ENCODE measurements at regions not wholly inside any gene's neighbourhood (a gene's known extent, or its start where the extent isn't known, plus 50 kb on each side); places are given as distances from the start of the nearest gene placed in this dataset.
"Not testable (repeated sequence)": the region's sequence is repeated elsewhere in the genome, so short reads cannot be mapped to it uniquely, and the experiment has no call there.

DNA sequence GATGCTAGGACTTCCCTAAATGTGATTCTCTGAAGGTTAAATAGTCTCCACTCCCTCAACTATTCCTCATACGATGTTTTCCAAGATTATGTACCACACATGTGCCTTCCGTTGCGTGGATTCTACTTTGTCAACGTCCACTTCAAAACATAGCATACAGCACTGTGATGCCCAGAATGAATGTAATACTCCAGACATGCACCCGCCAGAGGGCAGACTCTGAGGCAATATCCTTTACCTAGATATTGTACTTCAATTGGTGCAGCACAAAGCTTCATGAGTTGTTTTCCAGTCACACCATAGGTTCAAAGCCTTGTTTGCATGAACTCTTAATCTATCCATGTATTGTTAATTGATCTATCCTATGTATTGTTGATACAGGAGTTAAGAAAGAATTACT lies 201.0 kb upstream of the NABP1 start:
- no peak for DNase-seq

DNA sequence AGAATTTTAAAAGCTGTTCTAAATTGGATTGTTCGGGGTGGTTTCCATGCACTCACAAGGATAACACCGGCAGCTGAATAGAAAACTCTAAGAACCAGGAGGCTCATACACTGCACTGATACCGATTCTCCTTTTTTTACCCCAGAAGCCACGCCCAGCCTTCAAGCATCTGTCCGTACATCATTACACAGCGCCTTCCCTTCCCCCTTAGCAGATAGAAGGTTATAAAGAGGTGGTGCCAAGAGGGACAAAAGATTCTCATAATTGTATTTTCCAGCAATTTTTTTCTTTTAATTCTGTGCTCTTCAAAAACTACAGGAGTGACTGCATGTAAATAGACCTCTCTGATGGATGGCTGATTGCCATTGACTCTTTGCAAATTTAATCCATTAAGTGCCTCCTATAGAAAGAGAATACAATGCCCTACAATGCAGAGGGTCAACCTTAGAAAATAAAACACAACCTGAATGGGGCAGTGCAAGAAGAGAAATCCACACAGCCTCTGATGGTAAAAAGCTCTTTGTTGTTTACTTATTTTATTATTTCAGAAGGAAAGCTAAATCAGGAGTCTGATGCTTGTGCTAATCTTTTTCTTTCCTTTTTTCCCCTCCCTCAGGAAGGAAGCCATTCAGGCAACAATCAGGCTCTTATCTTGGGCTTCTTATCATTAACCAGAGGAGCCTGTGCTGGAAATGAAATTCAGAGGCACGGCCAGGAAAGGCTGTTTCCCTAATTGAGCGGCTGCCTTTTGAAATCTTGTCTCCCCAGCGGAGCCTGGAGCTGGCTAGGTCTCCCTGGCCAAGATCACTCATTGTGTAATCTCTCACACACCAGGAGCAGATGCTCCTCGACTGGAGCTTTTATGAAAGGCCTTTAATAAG lies 198.9 kb upstream of the NABP1 start:
- DNase-seq: no peak

DNA sequence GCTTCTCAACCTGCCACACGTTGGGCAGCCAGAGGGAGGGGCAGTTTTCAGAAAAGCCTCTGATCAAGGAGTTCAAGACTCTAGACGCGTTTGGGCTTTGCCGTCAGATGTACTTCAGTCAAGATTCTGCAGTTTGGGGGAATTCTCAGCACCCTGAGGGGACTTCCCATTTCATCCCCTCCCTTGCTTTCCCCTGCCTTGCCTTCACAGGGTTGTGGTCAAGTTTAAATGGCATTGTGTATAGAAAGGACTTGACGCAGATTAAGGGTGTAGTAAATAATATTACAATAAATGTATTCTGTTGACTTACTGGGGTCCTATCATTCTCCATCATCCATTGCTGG lies 198.3 kb upstream of the NABP1 start:
- no peak for DNase-seq

DNA sequence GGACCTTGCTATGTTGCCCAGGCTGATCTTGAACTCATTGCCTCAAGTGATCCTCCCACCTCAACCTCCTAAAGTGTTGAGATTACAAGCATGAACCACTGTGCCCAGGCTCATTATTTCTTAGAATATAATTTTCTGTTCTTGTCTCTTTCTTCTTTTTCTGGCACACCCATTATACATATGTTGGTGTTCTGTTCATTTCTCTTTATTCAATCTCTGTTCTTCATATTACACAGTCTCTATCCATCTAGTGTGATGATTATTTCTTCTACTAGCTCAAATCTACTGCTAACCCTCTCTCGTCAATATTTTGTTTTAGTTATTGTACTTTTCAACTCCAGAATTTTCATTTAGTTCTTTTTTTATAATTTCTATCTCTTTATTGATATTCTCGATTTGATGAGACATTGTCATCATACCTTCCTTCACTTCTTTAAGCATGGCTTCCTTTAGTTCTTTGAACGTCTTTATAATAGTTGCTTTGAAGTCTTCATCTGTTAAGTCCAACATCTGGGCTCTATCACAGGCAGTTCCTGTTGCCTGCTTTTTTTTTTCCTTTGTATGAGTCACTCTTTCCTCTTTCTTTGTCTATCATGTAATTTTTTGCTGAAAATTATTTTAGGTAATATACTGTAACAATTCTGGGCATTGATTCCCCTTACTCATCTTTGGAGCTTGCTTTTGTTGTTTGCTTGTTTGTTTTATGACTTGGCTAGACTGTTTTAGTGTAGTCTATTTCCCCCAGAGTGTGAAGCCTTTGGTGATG lies 196.4 kb upstream of the NABP1 start:
- DNase-seq: no peak

DNA sequence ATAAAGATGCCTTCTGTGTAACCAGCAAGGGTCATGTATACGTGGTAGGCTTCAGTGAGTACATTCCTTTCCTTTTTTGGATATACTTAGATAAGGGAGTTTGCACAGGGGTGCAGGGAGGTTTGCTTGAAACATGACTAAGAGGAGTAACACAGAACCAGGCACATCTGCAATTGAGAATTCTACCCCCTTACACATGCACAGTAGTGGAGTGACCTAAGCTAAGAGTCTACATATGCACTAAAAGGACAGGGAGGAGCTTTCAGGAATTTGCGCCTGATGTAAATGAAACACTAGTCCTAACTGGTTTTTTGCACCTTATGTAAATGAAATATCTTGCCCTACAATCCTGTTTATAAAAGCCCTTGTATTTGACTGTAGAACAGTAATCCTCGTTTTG lies 194.8 kb upstream of the NABP1 start:
- no peak for DNase-seq

DNA sequence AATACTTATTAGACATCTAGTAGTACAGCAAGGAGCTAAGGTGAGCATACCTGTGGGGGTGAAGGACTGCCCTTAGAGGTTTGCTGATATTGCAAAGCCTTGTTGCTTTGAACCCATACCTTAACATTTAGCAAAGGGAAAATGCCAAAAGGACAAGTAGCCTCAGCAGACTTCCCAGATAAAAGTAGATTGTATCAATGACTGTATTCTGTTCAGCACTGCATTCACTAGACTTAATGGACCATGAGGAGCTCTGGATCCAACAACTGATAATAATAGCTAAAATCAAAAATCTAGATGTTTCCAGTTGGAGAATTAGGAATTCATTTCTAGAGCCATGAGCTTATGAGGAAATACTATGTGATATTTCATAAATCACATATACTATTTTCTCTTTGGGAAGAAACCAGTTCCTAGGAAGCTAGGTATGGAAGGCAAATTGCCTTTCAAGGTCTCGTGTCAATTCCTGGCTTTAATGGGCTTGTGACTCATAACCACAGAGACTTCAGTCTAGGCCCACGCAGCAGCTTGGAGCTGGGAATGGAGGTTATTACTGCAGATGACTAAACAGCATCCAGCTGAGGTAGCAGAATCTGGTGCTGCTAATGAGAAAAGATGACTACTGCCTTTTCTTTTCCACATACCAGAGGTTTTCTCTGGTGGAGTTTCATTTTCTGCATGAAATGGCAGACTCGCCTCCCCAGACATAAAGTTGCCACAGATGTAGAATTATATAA lies 191.2 kb upstream of the NABP1 start:
- DNase-seq: no peak

DNA sequence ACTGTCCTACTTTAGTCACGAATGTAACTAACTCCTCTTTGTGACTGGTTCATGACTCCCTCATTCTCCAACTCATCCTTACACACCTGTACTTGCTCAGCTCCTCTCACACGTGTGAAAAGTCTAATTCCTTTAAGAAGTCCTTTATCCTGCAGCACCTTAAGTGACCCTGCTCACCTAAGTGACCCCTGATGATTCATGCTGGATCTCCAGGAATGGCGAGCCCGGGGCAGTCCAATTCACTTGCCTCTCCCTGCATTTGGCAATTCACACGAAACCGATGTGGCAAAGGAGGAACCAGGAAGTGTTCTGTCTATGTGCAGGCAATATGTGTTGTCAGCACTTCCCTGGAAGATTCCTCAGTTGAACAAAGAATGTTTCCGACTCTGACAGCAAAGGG lies 189.8 kb upstream of the NABP1 start:
- DNase-seq: no peak

DNA sequence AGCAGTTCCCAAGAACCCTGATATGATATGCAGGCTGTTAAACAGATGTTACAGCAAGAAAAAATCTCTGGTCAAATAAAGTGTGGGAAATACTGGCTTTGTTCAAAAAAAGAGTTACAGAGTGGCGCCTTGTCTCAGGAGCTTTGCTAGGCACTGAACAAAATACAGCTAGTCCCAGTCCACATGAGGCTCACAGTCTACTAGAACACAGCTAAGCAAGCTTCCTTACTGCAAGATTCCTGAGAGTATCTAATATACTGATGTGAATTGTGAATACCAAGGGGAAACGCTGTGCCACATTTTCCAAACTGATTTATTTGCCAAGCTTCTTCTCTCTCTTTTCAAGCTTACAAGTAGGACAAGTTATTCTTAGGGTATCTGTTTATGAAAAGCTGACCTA lies 188.8 kb upstream of the NABP1 start:
- no peak for DNase-seq

DNA sequence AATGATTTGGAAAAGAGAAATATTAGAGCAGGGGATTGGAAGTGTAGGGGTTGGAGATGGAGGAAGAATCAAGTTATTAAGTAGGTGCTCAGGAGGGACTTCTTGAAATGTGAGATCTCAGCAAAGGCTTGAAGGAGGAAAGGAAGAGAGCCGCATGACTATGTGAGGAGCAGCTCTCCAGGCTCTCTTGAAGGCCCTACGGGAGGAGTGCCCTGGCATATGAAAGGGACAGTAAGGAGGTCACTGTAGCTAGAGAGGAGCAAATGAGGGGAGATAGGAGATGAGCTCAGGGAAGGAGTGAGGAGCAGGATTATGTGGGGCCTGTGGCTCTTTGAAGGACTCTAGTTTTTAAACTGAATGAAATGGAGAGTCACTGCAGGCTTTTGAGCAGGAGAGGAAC lies 181.1 kb upstream of the NABP1 start:
- DNase-seq: no peak

DNA sequence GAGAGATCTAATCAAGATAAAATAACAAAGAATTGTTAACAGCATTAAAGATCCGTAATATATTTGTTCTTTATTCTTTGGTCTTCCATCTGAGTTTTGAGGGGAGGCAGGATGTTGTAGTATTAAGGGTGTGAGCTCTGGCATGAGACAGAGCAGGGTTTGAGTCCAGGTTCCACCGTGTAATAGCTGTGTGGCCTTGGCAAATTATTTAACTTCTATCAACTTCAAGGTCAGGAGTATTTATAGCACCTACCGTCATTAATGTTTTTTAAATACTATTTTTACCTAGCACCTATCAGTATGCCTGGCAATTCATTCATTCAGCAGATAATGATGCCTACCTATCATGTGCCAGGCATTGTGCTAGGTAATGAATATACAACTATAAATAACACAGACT lies 180.1 kb upstream of the NABP1 start:
- no peak for DNase-seq

DNA sequence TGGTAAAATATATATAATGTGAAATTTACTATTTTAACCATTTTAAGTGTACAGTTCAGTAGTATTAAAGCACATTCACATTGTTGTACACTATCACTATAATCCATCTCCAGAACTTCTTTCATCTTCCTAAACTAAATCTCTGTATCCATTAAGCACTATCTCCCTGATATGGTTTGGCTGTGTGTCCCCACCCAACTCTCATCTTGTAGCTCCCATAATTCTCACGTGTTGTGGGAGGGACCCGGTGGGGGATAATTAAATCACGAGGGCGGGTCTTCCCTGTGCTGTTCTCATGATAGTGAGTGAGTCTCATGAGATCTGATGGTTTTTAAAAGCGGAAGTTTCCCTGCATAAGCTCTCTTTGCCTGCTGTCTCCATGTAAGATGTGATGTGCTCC lies 178.9 kb upstream of the NABP1 start:
- DNase-seq: no peak

DNA sequence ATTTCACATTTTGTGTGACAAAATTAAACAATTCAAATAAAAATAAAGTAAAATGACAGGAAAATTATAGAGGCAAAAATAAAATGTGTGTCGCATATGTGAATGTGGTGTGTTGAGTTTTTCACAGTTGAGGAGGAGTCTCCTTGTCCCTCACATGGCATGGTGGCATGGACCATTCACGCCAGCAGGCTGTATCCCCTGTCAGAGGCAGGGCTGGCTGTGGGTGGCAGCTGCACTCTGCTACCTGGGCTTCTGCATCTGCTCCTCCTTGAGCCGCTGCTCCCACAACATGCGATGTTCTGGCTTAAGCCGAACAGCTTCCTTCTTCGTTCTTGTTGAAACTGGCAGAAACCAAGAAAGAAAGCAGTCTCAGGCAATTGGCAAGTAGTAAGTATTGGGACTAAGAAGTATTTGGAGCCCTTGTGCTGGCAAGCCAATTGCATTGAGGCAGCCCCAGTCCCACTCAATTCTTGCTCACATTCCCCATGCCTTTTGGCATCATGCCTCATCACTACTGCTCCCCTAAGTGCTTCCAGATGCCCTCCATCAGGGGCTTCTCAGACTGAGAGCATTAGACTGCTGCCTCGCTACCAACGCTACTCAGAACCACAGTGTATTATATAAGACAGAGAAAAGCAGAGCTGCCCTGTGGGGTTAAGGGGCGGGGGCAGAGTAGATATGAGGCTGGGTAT lies 177.9 kb upstream of the NABP1 start:
- no peak for DNase-seq

DNA sequence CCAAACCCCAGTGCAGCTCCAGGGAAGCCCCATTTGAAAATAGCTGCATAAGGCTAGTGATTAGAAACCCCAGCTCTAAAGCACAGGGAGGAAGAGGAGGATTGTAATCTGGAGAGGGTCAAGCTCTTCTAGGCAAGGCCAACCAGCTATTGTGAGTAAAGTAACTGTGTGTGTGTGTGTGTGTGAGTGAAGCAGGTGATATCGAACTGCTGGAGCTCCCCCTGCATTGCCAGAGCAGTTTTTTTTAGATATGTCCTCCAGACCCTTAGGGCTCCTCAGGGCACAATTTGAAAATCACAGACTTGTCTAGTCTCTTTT lies 177.4 kb upstream of the NABP1 start:
- no peak for DNase-seq

DNA sequence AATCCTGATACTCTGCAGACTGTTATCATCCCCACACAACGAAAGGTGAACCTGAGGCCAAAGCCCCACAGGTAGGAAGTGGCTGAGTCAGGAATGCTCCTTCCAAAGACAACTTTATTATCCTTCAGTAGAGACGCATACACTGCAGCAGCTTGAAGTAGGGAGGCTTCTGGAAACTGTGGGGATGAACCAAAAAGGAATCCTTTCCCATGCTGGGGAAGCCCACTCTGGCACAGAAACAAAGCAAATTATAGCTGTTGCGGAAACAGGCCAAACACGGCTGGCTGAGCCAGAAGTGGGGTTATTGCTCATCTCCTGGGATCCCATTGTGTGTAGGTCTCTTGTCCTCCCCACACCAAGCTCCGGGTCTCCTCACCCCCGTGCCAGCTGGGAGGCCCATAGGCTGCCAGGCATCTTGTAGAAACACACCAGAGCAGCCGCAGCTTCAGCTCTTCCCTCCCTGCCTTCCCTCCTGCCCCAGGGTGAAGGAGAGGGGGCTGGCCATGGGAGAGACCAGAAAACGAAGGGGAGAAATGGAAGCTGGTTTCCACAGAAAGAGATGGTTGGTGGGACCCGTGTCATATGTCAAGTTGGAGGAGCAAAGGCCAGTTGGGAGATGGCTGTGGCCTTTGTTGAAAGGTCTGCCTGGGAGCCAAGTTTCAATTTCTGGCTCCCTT lies 176.9 kb upstream of the NABP1 start:
- no peak for DNase-seq

DNA sequence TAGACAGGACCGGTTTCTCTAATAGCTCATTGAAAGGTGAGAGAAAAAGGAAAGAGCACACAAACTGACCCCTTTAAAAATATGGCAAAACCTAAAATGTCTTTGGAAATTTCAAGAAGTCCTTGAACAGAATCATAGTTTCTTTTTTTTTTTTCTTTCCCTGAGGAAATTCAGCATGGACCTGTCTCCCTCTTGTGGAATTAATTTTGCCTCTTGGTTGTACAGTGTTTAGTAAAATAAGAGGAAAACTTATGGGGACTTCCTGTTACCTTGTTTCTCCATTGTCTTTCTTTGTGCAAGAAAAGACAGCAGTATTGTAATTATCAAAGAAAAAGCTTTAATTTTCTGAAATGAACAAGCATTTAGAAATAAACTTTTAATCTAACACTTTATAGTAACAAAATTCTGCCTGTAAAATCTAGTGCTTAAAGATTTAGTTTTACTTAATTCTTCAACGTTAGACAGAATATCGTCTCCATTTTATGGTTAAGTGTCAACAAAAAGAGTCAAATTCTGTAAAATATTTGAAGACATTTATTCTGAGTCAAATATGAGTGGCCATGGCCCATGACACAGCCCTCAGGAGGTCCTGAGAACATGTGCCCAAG lies 176.3 kb upstream of the NABP1 start:
- no peak for DNase-seq

DNA sequence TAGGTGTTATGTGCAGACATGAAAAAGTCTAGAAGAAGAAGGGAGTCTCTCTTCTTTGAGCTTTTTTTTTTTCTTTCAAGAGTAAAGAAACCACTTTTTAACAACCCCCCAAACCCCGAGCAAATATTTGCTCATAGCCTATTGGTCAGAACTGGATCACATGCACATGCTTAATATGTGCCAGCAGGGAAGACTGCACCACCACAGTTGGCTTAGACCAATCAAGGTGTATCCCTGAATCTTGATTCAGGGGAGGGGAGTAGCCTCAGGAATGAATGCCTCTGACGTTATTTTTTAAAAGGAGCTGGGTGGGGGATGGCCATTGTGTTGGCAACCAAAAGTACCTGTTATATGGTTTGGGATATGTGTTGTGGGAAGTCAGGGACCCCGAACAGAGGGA lies 171.4 kb upstream of the NABP1 start:
- DNase-seq: no peak

DNA sequence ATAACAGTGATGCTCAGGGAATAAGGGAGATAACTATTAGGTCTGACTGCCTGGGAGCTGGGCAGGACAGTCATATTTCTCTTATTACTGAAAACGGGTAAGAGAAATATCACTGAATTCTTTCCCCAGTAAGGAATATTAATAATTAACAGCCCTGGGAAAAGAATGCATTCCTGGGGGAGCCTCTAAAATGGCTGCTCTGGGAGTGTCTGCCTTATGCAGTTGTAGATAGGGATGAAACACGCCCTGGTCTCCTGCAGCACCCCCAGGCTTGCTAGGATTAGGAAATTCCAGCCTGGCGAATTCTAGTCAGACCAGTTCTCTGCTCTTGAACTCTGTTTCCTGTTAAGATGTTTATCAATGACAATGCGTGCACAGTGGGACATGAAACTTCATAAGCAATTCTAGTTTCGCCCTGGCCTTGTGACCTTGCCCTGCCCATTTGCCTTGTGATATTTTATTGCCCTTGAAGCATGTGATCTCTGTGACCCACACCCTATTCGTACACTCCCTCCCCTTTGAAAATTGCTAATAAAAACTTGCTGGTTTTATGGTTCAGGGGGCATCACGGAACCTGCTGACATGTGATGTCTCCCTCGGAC lies 170.6 kb upstream of the NABP1 start:
- DNase-seq: not testable (repeated sequence)

DNA sequence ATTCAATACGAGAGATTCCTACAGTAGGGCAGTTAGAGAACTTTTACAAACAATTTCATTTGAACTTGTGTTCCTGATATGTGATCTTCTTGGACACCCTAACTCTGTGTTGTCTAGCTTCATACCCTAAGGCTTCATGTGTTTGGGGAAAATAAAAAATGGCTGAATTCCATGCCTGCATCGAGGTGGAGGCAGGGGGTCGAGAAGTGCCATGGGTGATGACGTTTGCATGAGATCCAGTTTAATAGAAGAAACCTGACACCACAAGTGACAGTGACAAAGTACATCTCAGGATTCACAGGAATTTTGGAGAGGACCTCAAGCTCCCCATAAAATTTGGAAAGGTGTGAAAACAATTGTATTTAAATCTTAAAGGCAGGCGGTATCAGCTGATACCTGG lies 169.2 kb upstream of the NABP1 start:
- no peak for DNase-seq

DNA sequence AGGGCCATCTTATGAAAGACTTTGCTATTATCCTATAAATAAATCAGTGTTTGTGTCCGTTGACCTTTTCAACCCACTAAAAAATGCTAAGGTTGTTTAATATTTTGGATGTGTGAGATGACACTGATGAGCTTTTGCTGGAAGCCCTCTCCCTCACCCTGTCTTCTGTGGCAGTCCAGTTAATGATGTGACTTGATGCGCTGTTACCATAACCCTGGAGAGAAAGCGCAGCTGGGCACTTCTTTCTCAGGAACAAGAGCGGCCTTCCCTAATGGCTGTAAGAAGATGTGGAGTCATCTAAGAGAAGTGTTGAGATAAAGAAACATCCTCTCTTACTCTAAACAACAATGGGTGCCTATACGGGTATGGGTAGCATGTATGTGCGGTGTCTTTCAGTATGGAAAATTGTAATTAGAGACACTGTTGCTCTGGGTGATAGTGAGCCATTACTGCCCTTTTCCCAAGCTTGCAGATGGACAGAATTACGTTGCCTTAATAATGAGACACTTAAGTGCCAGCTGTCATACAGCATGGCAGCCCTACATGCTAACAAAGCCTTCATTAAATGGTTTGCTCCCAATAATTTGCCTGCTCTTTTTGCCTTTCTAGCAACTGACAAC lies 165.6 kb upstream of the NABP1 start:
- no peak for DNase-seq

DNA sequence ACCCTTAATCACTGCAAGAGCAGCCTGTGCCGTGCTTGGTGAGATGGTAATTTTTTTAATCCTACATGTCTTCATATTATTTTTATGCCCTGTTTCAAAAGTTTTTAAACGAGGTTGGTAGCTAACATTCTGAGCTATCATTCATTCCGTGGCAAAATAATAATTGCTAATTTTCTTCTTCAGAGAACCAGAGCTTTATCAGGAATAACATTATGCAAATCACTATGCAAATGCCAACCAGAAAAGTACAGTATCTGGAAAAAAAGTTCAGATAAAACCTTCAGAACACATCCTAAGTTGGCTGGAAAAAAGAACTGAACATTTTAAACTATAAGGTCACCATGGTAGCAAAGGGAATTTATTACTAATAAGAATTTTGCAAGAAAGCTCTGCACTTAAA lies 165.1 kb upstream of the NABP1 start:
- DNase-seq: no peak

DNA sequence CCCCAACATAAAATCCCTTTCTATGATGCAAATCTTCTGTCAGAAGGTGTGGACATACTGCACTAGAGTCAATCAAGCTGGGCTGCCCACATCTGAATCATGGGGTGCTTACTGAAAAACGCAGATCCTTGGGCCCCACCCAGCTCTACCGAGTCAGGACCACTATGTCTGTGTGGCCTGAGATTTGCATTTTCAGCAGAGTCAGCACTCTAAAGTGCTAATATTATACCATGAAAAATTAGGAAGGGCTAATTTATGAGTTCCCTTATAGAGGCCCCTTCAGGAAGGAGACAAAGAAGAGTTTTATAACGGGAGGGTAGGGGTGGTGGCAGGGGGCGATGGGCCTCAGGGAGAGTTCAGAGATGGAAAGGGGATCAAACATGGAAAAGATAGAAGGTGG lies 163.3 kb upstream of the NABP1 start:
- no peak for DNase-seq

DNA sequence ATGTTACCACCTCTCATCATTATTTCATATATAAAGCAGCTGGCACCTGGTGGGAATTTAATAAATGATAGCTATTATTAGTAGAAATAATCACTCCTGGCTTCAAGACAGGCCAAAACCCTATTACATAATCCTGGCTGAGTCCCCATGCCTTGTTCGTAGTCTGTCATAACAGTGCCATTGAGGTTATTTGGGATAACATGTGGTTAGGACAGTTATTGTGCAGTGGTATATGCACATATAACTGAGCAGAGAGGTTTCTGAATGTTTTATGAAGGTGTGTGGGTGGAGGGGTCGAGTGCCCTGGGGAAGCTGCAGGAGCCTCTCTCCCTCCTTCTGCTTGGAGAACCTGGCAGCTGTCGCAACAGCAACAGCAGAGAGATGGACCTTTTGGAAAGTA lies 162.4 kb upstream of the NABP1 start:
- no peak for DNase-seq

Measured in hematopoietic multipotent progenitor cell treated with erythropoietin and hydrocortisone succinate and interleukin-3 and kit ligand, for 8 days (in vitro differentiated cells).